ENCODE measurements at regions not wholly inside any gene's neighbourhood (a gene's known extent, or its start where the extent isn't known, plus 50 kb on each side); places are given as distances from the start of the nearest gene placed in this dataset.

- TF ChIP-seq CTCF (conservative IDR thresholded peaks at IDR 0.05; ENCODE audit: low read depth in 2 of 2) (no peak), EZH2 (IDR thresholded peaks at IDR 0.05; ENCODE audit: low read depth, unreplicated experiment) (no peak), CREB1 (CRISPR knock-in tag; IDR thresholded peaks at IDR 0.05; ENCODE audit: low read depth) (no peak), ZNF462 (CRISPR knock-in tag; IDR thresholded peaks at IDR 0.05) (no peak), JUNB (IDR thresholded peaks at IDR 0.05; ENCODE audit: unreplicated experiment) (no peak)
These were observed 295.5 kb downstream of the LRATD1 start (continued) for GRCh38 chr2:14928056-14928455.

GRCh38 chr2:14930441-14930840 lies 297.9 kb downstream of the LRATD1 start:
- Histone ChIP-seq H3K27ac (ENCODE audit: low read depth) (no peak overlapping the region), H2AFZ (no peak overlapping the region), H3K9me2 (ENCODE audit: insufficient read depth) (0 out of 2 replicates have a peak, but pooled peaks cover 4% of the 10 kb centered on the region), H3K27me3 (ENCODE audit: insufficient read depth) (no peaks in the 10 kb centered on the region), H3K4me1 (ENCODE audit: insufficient read depth) (no peaks in the 10 kb centered on the region), H3K79me2 (replicated peaks; ENCODE audit: insufficient read depth) (no peaks in the 10 kb centered on the region), H3K4me2 (no peak overlapping the region), H3F3A (replicated peaks; ENCODE audit: low read depth) (no peaks in the 10 kb centered on the region), H4K20me1 (replicated peaks; ENCODE audit: insufficient read depth) (no peaks in the 10 kb centered on the region), H3K4me3 (no peak overlapping the region), H3K36me3 (ENCODE audit: insufficient read depth) (no peaks in the 10 kb centered on the region; the same call in 1 of the 2 replicates)
- peaks cover 2% of the 10 kb centered on the region; the same call in 1 of the 3 replicates for H3K4me1 Mint-ChIP-seq
- H3K27me3 Mint-ChIP-seq (ENCODE audit: insufficient read depth, low read depth, poor library complexity) = peaks cover 2% of the 10 kb centered on the region
- H3K9me3 Mint-ChIP-seq = no peaks in the 10 kb centered on the region; the same call in 2 of the 3 replicates
- ATAC-seq (no peak), DNase-seq (ENCODE audit: low spot score) (no peak)
- H3K27ac Mint-ChIP-seq = no peak overlapping the region
- H3K4me3 Mint-ChIP-seq = no peak overlapping the region
- no peaks in the 10 kb centered on the region for H3K36me3 Mint-ChIP-seq (ENCODE audit: low read depth)
- TF ChIP-seq ETS1 (IDR thresholded peaks at IDR 0.05) (no peak), ZNF114 (CRISPR knock-in tag; IDR thresholded peaks at IDR 0.05) (no peak), EZH2 (IDR thresholded peaks at IDR 0.05; ENCODE audit: low read depth, unreplicated experiment) (no peak), CREB1 (CRISPR knock-in tag; IDR thresholded peaks at IDR 0.05; ENCODE audit: low read depth) (no peak), EZH2phosphoT487 (IDR thresholded peaks at IDR 0.05; ENCODE audit: unreplicated experiment) (no peak), JUNB (IDR thresholded peaks at IDR 0.05; ENCODE audit: unreplicated experiment) (no peak), REST (IDR thresholded peaks at IDR 0.05; ENCODE audit: unreplicated experiment) (no peak), ZNF331 (CRISPR knock-in tag; IDR thresholded peaks at IDR 0.05; ENCODE audit: low read depth) (no peak), NANOG (IDR thresholded peaks at IDR 0.05; ENCODE audit: borderline replicate concordance) (no peak), STAT1 (IDR thresholded peaks at IDR 0.05; ENCODE audit: unreplicated experiment) (no peak)

Measured in GM23338 (cell line).